ENCODE measurements at regions not wholly inside any gene's neighbourhood (a gene's known extent, or its start where the extent isn't known, plus 50 kb on each side); places are given as distances from the start of the nearest gene placed in this dataset.

GRCh38 chr3:187961366-187961765, 192.6 kb upstream of the LPP start:
- Histone ChIP-seq H3K4me1 (ENCODE audit: control insufficient read depth in 1 of 2, low read depth in 2 of 2) (no peaks in the 10 kb centered on the region), H3K27me3 (replicated peaks; ENCODE audit: insufficient read depth) (no peaks in the 10 kb centered on the region), H3K4me3 (no peak overlapping the region), H3K36me3 (no peaks in the 10 kb centered on the region), H3K9me3 (no peaks in the 10 kb centered on the region), H3K27ac (no peak overlapping the region)
- DNase-seq (ENCODE audit: low spot score) (no peak), ATAC-seq (ENCODE audit: insufficient number of reproducible peaks, low FRiP score, low read depth) (no peak)
- no peak for TF ChIP-seq CTCF (IDR thresholded peaks at IDR 0.05)

GRCh38 chr3:187963003-187963676, 190.8 kb upstream of the LPP start:
- Histone ChIP-seq H3K4me3 (no peak overlapping the region), H3K9me3 (no peaks in the 10 kb centered on the region), H3K36me3 (no peaks in the 10 kb centered on the region), H3K4me1 (ENCODE audit: control insufficient read depth in 1 of 2, low read depth in 2 of 2) (no peaks in the 10 kb centered on the region), H3K27me3 (replicated peaks; ENCODE audit: insufficient read depth) (no peaks in the 10 kb centered on the region), H3K27ac (no peak overlapping the region)
- DNase-seq (ENCODE audit: low spot score) (no peak), ATAC-seq (ENCODE audit: insufficient number of reproducible peaks, low FRiP score, low read depth) (no peak)
- TF ChIP-seq CTCF (IDR thresholded peaks at IDR 0.05), result no peak

- DNase-seq (ENCODE audit: low spot score), result no peak
- Histone ChIP-seq H3K4me3 (no peak overlapping the region), H3K27ac (no peak overlapping the region), H3K9me3 (no peaks in the 10 kb centered on the region), H3K27me3 (replicated peaks; ENCODE audit: insufficient read depth) (no peaks in the 10 kb centered on the region), H3K4me1 (ENCODE audit: control insufficient read depth in 1 of 2, low read depth in 2 of 2) (no peaks in the 10 kb centered on the region), H3K36me3 (no peaks in the 10 kb centered on the region)
- no peak for TF ChIP-seq CTCF (IDR thresholded peaks at IDR 0.05)
- ATAC-seq (ENCODE audit: insufficient number of reproducible peaks, low FRiP score, low read depth), result no peak
These were observed 190.1 kb upstream of the LPP start for GRCh38 chr3:187963677-187964385.

- ATAC-seq (ENCODE audit: insufficient number of reproducible peaks, low FRiP score, low read depth) (no peak), DNase-seq (ENCODE audit: low spot score) (no peak)
- H3K27me3 ChIP-seq (replicated peaks; ENCODE audit: insufficient read depth), result no peaks in the 10 kb centered on the region
- TF ChIP-seq CTCF (IDR thresholded peaks at IDR 0.05), result no peak
- no peak overlapping the region for H3K27ac ChIP-seq
- no peaks in the 10 kb centered on the region for H3K36me3 ChIP-seq
- no peaks in the 10 kb centered on the region for H3K4me1 ChIP-seq (ENCODE audit: control insufficient read depth in 1 of 2, low read depth in 2 of 2)
- H3K9me3 ChIP-seq, result no peaks in the 10 kb centered on the region
- no peak overlapping the region for H3K4me3 ChIP-seq
These were observed 189.2 kb upstream of the LPP start for GRCh38 chr3:187964760-187965159.

- no peak for DNase-seq (ENCODE audit: low spot score)
These were observed 187.9 kb upstream of the LPP start for GRCh38 chr3:187966096-187966495.

More at GRCh38 chr3:187966096-187966495, 187.9 kb upstream of the LPP start:
- ATAC-seq (ENCODE audit: insufficient number of reproducible peaks, low FRiP score, low read depth), result no peak
- no peaks in the 10 kb centered on the region for H3K9me3 ChIP-seq
- H3K27ac ChIP-seq, result no peak overlapping the region
- no peak overlapping the region for H3K4me3 ChIP-seq
- H3K36me3 ChIP-seq, result no peaks in the 10 kb centered on the region
- TF ChIP-seq CTCF (IDR thresholded peaks at IDR 0.05), result no peak
- H3K4me1 ChIP-seq (ENCODE audit: control insufficient read depth in 1 of 2, low read depth in 2 of 2), result no peaks in the 10 kb centered on the region
- no peaks in the 10 kb centered on the region for H3K27me3 ChIP-seq (replicated peaks; ENCODE audit: insufficient read depth)
